ENCODE measurements at regions not wholly inside any gene's neighbourhood (a gene's known extent, or its start where the extent isn't known, plus 50 kb on each side); places are given as distances from the start of the nearest gene placed in this dataset.

GRCh38 chr19:31625056-31625455, 275.8 kb upstream of the TSHZ3 start:
- DNase-seq (ENCODE audit: low read depth), result no peak

GRCh38 chr19:31625575-31625974, 276.3 kb upstream of the TSHZ3 start:
- DNase-seq (ENCODE audit: low read depth), result no peak
- TF ChIP-seq CTCF (conservative IDR thresholded peaks at IDR 0.05; ENCODE audit: control insufficient read depth, insufficient read depth, low read depth, low read length), result no peak
- no peak overlapping the region for H3K4me3 ChIP-seq (ENCODE audit: control insufficient read depth, low read depth, low read length)

More at GRCh38 chr19:31625056-31625455, 275.8 kb upstream of the TSHZ3 start:
- TF ChIP-seq CTCF (conservative IDR thresholded peaks at IDR 0.05; ENCODE audit: control insufficient read depth, insufficient read depth, low read depth, low read length), result no peak
- H3K4me3 ChIP-seq (ENCODE audit: control insufficient read depth, low read depth, low read length), result no peak overlapping the region

GRCh38 chr19:31626941-31627340, 277.7 kb upstream of the TSHZ3 start:
- TF ChIP-seq CTCF (conservative IDR thresholded peaks at IDR 0.05; ENCODE audit: control insufficient read depth, insufficient read depth, low read depth, low read length), result no peak
- no peak overlapping the region for H3K4me3 ChIP-seq (ENCODE audit: control insufficient read depth, low read depth, low read length)

GRCh38 chr19:31627620-31628365, 278.6 kb upstream of the TSHZ3 start:
- DNase-seq (ENCODE audit: low read depth), result no peak
- no peak for TF ChIP-seq CTCF (conservative IDR thresholded peaks at IDR 0.05; ENCODE audit: control insufficient read depth, insufficient read depth, low read depth, low read length)
- no peak overlapping the region for H3K4me3 ChIP-seq (ENCODE audit: control insufficient read depth, low read depth, low read length)

More at GRCh38 chr19:31626941-31627340, 277.7 kb upstream of the TSHZ3 start:
- no peak for DNase-seq (ENCODE audit: low read depth)

- no peak for TF ChIP-seq CTCF (conservative IDR thresholded peaks at IDR 0.05; ENCODE audit: control insufficient read depth, insufficient read depth, low read depth, low read length)
- no peak for DNase-seq (ENCODE audit: low read depth)
- no peak overlapping the region for H3K4me3 ChIP-seq (ENCODE audit: control insufficient read depth, low read depth, low read length)
Observed at GRCh38 chr19:31629579-31630363, 280.5 kb upstream of the TSHZ3 start.

GRCh38 chr19:31633014-31633413, 283.8 kb upstream of the TSHZ3 start:
- H3K4me3 ChIP-seq (ENCODE audit: control insufficient read depth, low read depth, low read length), result no peak overlapping the region
- DNase-seq (ENCODE audit: low read depth), result no peak
- TF ChIP-seq CTCF (conservative IDR thresholded peaks at IDR 0.05; ENCODE audit: control insufficient read depth, insufficient read depth, low read depth, low read length), result no peak

Measured in fibroblast of mammary gland (primary cell).